SK-N-MC (cell line): ENCODE measurements at regions not wholly inside any gene's neighbourhood (a gene's known extent, or its start where the extent isn't known, plus 50 kb on each side); places are given as distances from the start of the nearest gene placed in this dataset.

Experiments
- DNase-seq: peaks from one replicate; pipeline ENCODE4 v3.0.0-alpha.2; 2011; ENCODE audit warnings: low read depth, low spot score
- H3K27ac ChIP-seq: fragments of 200-600 bp; sonication (generic); 2 replicates; pipeline ENCODE4 v1.5.1; 2016; ENCODE audit warnings: mixed run types
- H3K36me3 ChIP-seq: fragments of 200-600 bp; sonication (generic); 2 replicates; pipeline ENCODE4 v1.6.1; 2017; ENCODE audit warnings: antibody characterized with exemption, low read length, mixed read lengths; ENCODE audit not compliant: insufficient read depth
- H3K4me3 ChIP-seq: fragments of 200-600 bp; sonication (generic); 2 replicates; pipeline ENCODE4 v1.5.1; 2016
- H3K9ac ChIP-seq: fragments of 200-600 bp; sonication (generic); 2 replicates; pipeline ENCODE4 v1.8.0; 2017; ENCODE audit warnings: mixed run types, mixed read lengths; ENCODE audit not compliant: insufficient read length
- H3K9me3 ChIP-seq: fragments of 200-600 bp; sonication (generic); 2 replicates; pipeline ENCODE4 v1.6.1; 2017; ENCODE audit warnings: low read depth, mild to moderate bottlenecking, antibody characterized with exemption, low read length, moderate library complexity, mixed read lengths
- EZH2 ChIP-seq: fragments of 200-600 bp; sonication (generic); IDR thresholded peaks from one replicate; pipeline ENCODE4 v1.6.1; 2017; ENCODE audit warnings: antibody characterized with exemption
- FOXP2 ChIP-seq: optimal IDR thresholded peaks from 2 replicates; pipeline ENCODE3; 2011; ENCODE audit warnings: mild to moderate bottlenecking, moderate library complexity; ENCODE audit not compliant: insufficient read depth; ENCODE audit errors: extremely low read length, control extremely low read depth
- POLR2AphosphoS5 ChIP-seq: IDR thresholded peaks from 2 replicates; pipeline ENCODE4 v1.6.1; 2012; ENCODE audit warnings: mild to moderate bottlenecking, low read depth, low read length, borderline replicate concordance

DNA sequence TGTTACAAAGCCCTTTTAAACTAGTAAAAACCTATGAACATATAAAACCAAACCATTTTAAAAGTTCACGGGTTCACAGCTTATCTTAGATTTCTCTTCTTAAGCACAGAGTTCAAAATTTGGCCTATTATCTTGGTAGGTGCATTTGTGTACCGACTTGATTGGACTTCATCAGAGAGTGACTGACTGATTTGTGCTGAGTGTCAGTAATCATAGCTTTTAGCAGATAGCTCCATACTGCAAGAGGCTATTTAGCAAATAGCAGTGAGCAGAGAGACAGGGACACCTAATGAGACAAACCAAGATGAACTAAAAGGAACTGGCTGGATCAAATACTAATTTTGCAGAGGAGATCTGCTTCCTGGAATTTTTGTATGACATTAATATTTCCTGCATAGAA, 274.5 kb downstream of the PRR16 start:
- Histone ChIP-seq H3K4me3 (no peak overlapping the region), H3K9me3 (no peaks in the 10 kb centered on the region), H3K27ac (no peak overlapping the region), H3K36me3 (no peaks in the 10 kb centered on the region), H3K9ac (no peak overlapping the region)
- no peak for DNase-seq
- TF ChIP-seq POLR2AphosphoS5 (no peak), FOXP2 (no peak), EZH2 (no peak)

DNA sequence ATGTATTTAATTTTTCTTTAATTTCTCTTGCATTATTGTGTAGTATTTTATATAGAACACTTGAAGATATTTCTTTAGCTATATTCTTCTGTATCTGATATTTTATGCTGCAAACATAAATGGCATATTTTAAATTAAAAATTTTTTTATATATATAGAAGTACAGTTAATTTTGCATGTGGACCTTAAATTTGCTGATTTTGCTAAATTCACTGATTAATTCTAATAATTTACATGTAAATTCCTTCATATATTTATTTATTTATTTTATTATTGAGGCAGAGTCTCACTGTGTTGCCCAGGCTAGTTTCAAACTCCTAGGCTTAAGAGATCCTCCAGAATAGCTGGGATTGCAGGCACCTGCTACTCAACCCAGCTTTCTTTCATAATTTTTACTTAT, 276.9 kb downstream of the PRR16 start:
- Histone ChIP-seq H3K36me3 (no peaks in the 10 kb centered on the region), H3K9ac (no peak overlapping the region), H3K4me3 (no peak overlapping the region), H3K9me3 (no peaks in the 10 kb centered on the region), H3K27ac (no peak overlapping the region)
- DNase-seq, result no peak
- TF ChIP-seq POLR2AphosphoS5 (no peak), FOXP2 (no peak), EZH2 (no peak)

DNA sequence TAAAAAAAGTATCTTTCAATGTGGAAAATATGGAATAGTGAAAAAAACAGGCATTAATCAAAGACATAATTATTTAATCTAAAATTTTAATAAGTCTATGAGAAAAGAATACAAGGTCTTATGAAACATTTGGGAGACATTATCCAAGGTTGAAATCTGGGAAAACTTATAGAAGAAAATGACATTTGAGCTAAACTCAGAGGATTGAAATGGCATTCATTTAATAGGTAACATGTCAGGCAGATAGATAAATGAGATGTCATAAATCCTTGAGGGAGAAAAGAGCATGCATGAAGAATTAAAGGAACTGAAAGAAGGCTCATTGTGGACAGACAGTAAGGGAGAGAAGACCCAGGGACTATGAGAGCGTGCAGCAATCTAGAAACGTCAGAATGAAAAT, 284.4 kb downstream of the PRR16 start:
- no peak overlapping the region for H3K9ac ChIP-seq
- no peak overlapping the region for H3K27ac ChIP-seq
- TF ChIP-seq FOXP2 (no peak), EZH2 (no peak), POLR2AphosphoS5 (no peak)
- DNase-seq, result no peak
- H3K9me3 ChIP-seq, result no peaks in the 10 kb centered on the region
- no peaks in the 10 kb centered on the region for H3K36me3 ChIP-seq
- no peak overlapping the region for H3K4me3 ChIP-seq

DNA sequence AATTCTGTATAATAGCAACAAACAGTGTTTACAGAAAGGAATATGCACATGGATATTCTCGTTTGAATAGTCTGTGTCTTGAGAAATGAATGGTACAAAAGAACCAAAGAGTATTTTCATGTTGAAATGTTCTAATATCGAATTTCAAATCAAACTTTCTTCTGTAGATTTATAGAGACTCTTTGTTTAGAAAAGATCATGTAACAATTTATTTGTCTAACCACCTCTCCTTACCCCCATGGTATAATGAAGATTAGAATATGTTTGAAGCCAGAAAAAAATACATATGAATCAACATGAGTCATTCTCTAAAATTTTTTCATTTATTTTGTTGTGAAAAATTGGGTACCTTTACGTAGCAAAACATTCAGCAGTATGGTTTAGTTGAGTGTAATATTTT, 285.6 kb downstream of the PRR16 start:
- no peak for TF ChIP-seq POLR2AphosphoS5
- Histone ChIP-seq H3K9ac (no peak overlapping the region), H3K9me3 (no peaks in the 10 kb centered on the region), H3K4me3 (no peak overlapping the region), H3K27ac (no peak overlapping the region), H3K36me3 (no peaks in the 10 kb centered on the region)
- no peak for DNase-seq

DNA sequence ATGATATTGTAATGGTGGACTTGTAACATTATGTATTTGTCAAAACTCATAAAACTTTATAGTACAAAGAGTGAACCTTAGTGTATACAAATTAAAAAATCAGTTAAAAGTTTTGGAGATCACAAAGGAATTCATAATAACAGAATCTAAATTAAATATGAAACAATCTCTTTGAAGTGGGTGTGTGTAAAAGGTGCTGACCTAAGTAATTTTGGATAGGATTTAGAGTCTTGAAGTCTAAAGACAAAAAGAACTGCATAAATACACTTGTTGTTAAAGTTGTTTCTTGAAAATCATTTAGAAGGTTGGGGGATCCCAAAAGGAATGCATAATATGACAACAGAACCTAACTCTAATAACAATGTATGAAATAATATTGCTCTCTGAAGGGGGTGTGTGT, 295.5 kb downstream of the PRR16 start:
- no peak overlapping the region for H3K9ac ChIP-seq
- H3K27ac ChIP-seq, result no peak overlapping the region
- no peak for DNase-seq
- TF ChIP-seq EZH2 (no peak), POLR2AphosphoS5 (no peak)
- no peaks in the 10 kb centered on the region for H3K36me3 ChIP-seq
- H3K9me3 ChIP-seq, result 0 out of 2 replicates have a peak, but pooled peaks cover 5% of the 10 kb centered on the region
- no peak overlapping the region for H3K4me3 ChIP-seq

DNA sequence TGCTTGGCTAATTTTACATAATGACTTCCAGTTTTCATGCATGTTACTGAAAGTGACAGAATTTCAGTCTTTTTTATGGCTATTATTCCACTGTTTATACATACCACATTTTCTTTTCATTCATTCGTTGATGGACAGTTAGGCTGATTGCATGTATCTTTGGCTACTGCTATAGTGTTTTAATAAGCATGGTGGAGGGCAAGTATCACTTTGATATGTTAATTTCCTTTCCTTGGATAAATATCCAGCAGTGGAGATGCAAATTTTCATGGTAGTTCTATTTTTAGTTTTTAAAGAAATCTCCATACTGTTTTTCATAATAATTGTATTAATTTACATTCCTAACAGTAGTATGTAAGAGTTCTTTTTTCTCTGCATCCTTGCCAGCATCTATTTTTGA, 297.9 kb downstream of the PRR16 start:
- H3K27ac ChIP-seq, result no peak overlapping the region
- DNase-seq, result no peak
- no peak overlapping the region for H3K9ac ChIP-seq
- no peak for TF ChIP-seq FOXP2
- no peak for TF ChIP-seq POLR2AphosphoS5
- TF ChIP-seq EZH2, result no peak
- no peaks in the 10 kb centered on the region for H3K9me3 ChIP-seq
- H3K4me3 ChIP-seq, result no peak overlapping the region
- H3K36me3 ChIP-seq, result no peaks in the 10 kb centered on the region

DNA sequence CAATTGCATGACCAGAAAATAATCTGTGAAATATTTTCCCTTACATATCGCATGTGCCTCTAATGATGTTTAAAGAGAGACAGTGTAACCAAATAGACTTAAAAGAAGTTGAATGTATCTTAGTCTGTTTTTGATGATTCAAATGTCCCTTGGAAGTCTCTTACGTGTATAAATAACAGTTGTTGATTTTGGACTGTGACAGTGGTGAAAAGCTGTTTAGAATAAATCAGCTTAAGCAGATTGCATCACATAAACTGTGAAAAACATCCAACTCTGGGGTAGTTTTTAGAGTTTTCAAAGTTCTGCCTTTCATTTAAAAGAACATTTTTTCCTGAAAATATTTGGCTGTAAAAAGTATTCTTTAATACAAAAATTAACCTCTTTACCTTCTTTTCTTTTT, 301.1 kb downstream of the PRR16 start:
- no peak for TF ChIP-seq EZH2
- TF ChIP-seq FOXP2, result no peak
- TF ChIP-seq POLR2AphosphoS5, result no peak

DNA sequence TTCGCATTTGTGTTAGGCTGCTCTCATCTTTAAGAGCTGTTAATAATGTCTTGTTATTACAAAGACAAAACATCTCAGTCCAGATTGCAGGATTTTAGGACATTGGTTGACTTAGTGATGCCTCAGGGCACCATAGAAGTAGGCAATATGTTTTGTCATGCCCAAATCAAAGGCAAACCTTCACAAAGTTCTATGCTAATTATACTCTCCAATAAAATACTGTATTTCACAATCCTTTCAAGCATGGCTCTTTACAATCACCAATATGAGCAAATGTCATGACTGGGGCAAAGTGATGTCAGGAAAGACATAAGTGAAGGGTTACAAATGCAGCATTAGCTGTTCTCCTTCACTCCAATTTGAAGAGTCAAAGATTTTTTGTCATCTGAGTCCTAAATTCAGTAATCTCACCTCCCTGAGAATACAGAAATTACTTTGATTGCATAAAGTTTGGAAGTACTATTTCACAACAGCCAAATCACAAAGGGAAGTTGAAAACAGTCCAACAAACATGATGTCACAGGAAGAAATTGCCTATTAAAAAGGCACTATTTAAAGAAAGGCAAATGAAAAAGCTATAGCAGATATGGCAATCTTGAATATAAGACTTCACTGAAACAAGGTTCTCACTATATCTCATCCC, 303.2 kb downstream of the PRR16 start:
- 0 out of 2 replicates have a peak overlapping the region, but pooled peaks have one; percentile 10 for H3K27ac ChIP-seq
- DNase-seq, result peak; percentile 62

More for the DNA sequence above, 301.1 kb downstream of the PRR16 start:
- no peaks in the 10 kb centered on the region for H3K9me3 ChIP-seq
- H3K27ac ChIP-seq, result no peak overlapping the region
- H3K36me3 ChIP-seq, result no peaks in the 10 kb centered on the region
- no peak overlapping the region for H3K4me3 ChIP-seq
- H3K9ac ChIP-seq, result no peak overlapping the region
- DNase-seq, result no peak

DNA sequence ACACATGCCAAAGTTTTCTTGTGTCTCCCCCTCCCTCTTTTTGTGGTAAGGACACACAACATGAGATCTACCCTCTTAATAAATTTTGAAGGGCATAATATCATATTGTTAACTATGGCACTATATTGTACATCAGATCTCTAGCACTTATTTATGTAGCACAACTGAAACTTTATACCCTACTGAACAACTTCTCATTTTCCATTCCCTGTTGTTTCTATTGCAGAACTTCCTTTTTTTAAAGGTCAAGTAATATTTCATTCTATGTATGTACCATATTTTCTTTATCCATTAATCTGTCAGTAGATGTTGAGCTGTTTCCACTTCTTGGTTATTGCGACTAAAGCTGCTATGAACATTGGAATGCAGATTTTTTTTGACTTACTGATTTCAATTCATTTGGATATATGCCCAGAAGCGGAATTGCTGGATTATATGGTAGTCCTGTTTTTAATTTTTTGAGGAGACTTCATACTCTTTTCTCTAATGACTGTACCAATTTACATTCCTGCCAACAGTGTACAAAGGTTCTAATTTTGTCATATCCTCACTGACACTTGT, 305.3 kb downstream of the PRR16 start:
- Histone ChIP-seq H3K4me3 (no peak overlapping the region), H3K9me3 (no peaks in the 10 kb centered on the region), H3K27ac (no peak overlapping the region), H3K9ac (no peak overlapping the region), H3K36me3 (no peaks in the 10 kb centered on the region)
- DNase-seq, result peak; percentile 39
- TF ChIP-seq EZH2 (no peak), FOXP2 (no peak), POLR2AphosphoS5 (no peak)

More for the DNA sequence above, 303.2 kb downstream of the PRR16 start:
- no peaks in the 10 kb centered on the region for H3K9me3 ChIP-seq
- TF ChIP-seq EZH2 (no peak), POLR2AphosphoS5 (no peak), FOXP2 (no peak)
- H3K36me3 ChIP-seq, result no peaks in the 10 kb centered on the region
- H3K9ac ChIP-seq, result no peak overlapping the region
- H3K4me3 ChIP-seq, result peak overlapping the region; percentile 2; the same call in 1 of the 2 replicates

DNA sequence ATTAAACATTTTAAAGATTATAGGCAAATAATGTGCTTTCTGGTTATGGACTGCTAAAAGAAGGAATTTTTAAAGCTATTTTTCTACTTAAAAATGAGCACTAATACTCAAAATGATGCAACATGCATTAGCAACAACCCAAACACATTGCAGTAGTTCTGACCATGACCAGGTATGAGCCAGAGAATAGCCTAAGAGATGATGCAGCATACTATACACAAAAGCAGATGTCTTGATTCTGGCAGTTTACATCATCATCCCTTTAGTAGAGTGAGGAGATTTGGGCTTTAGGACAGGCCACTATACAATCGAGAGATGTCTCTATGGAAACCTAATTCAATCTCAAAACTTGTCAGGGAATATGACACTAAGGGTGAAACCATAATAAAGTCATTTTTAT, 307.1 kb downstream of the PRR16 start:
- H3K9ac ChIP-seq, result no peak overlapping the region
- TF ChIP-seq EZH2 (no peak), FOXP2 (no peak), POLR2AphosphoS5 (no peak)
- no peaks in the 10 kb centered on the region for H3K9me3 ChIP-seq
- DNase-seq, result no peak
- no peak overlapping the region for H3K27ac ChIP-seq
- H3K36me3 ChIP-seq, result no peaks in the 10 kb centered on the region
- no peak overlapping the region for H3K4me3 ChIP-seq
